ENCODE measurements at regions not wholly inside any gene's neighbourhood (a gene's known extent, or its start where the extent isn't known, plus 50 kb on each side); places are given as distances from the start of the nearest gene placed in this dataset.

- DNase-seq (ENCODE audit: extremely low read depth, low read depth): no peak
- no peak for TF ChIP-seq CTCF (IDR thresholded peaks at IDR 0.05; ENCODE audit: low read depth, low read length, missing control alignments)
- H3K4me3 ChIP-seq (replicated peaks; ENCODE audit: low read depth, low read length): no peak overlapping the region
Observed at GRCh38 chr5:143938230-143938629, 126.3 kb downstream of the HMHB1 start.

DNA sequence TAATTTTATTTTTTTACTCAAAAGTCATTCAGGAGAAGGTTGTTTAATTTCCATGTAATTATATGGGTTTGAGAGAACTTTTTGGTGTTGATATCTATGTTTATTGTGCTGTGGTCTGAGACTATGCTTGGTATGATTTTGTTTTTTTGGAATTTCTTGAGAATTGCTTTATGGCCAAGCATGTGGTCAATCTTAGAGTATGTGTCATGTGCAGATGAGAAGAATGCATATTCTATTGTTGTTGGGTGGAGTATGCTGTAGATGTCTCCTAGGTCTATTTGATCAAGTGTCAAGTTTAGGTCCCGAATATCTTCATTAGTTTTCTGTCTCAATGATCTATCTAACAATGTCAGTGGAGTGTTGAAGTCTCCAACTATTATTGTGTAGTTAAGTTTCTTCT, 134.9 kb downstream of the HMHB1 start:
- no peak for DNase-seq (ENCODE audit: extremely low read depth, low read depth)
- no peak overlapping the region for H3K4me3 ChIP-seq (replicated peaks; ENCODE audit: low read depth, low read length)
- no peak for TF ChIP-seq CTCF (IDR thresholded peaks at IDR 0.05; ENCODE audit: low read depth, low read length, missing control alignments)

DNA sequence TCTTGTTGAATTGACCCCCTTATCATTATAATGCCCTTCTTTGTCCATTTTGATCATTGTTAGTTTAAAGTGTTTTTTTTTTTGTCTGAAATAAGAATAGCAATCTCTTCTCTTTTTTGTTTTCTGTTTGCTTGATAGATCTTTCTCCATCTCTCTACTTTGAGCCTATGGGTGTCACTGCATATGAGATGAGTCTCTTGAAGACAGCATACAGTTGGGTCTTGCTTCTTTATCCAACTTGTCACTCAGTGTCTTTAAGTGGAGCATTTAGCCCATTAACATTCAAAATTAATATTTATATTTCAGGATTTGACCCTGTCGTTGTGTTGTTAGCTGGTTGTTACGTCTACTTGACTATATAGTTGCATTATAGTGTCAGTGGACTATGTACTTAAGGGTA, 135.4 kb downstream of the HMHB1 start:
- no peak overlapping the region for H3K4me3 ChIP-seq (replicated peaks; ENCODE audit: low read depth, low read length)
- no peak for TF ChIP-seq CTCF (IDR thresholded peaks at IDR 0.05; ENCODE audit: low read depth, low read length, missing control alignments)
- DNase-seq (ENCODE audit: extremely low read depth, low read depth): no peak

- no peak overlapping the region for H3K4me3 ChIP-seq (replicated peaks; ENCODE audit: low read depth, low read length)
- DNase-seq (ENCODE audit: extremely low read depth, low read depth): no peak
- no peak for TF ChIP-seq CTCF (IDR thresholded peaks at IDR 0.05; ENCODE audit: low read depth, low read length, missing control alignments)
Observed at GRCh38 chr5:143952809-143953208, 140.8 kb downstream of the HMHB1 start.

DNA sequence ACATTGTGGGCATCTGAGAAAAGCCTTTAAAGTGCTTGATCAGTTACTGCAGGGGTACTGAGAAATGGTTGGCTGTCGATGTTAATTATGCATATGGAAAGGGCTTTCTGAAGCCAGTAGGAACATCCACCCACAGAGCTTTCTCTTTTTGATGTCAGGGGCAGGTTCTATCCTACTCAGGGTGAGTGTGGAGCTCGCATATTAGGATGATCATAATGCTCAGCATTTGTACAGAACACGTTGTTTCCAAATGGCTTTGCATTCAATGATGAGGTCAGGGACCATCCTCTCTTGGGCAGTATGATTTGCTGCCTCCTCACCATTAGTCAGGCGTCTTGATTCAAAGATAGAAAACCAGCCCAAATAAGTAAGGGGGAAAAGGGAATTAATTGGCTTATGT, 141.9 kb downstream of the HMHB1 start:
- H3K4me3 ChIP-seq (replicated peaks; ENCODE audit: low read depth, low read length): no peak overlapping the region
- DNase-seq (ENCODE audit: extremely low read depth, low read depth): no peak
- TF ChIP-seq CTCF (IDR thresholded peaks at IDR 0.05; ENCODE audit: low read depth, low read length, missing control alignments): no peak

GRCh38 chr5:143955141-143955540, 143.2 kb downstream of the HMHB1 start:
- no peak overlapping the region for H3K4me3 ChIP-seq (replicated peaks; ENCODE audit: low read depth, low read length)
- no peak for TF ChIP-seq CTCF (IDR thresholded peaks at IDR 0.05; ENCODE audit: low read depth, low read length, missing control alignments)
- DNase-seq (ENCODE audit: extremely low read depth, low read depth): no peak

GRCh38 chr5:143957455-143957854, 145.5 kb downstream of the HMHB1 start:
- DNase-seq (ENCODE audit: extremely low read depth, low read depth): no peak
- no peak overlapping the region for H3K4me3 ChIP-seq (replicated peaks; ENCODE audit: low read depth, low read length)
- peak; percentile 24 for TF ChIP-seq CTCF (IDR thresholded peaks at IDR 0.05; ENCODE audit: low read depth, low read length, missing control alignments)
